ENCODE measurements at regions not wholly inside any gene's neighbourhood (a gene's known extent, or its start where the extent isn't known, plus 50 kb on each side); places are given as distances from the start of the nearest gene placed in this dataset.

- no peak overlapping the region for H3K9ac ChIP-seq (ENCODE audit: low read length)
- H3K27ac ChIP-seq (ENCODE audit: low read depth, low read length): no peak overlapping the region
- no peaks in the 10 kb centered on the region for H3K36me3 ChIP-seq (ENCODE audit: insufficient read depth, low read length)
- H3K9me3 ChIP-seq (ENCODE audit: low read length): no peaks in the 10 kb centered on the region
- peaks cover 4% of the 10 kb centered on the region for H3K4me1 ChIP-seq (ENCODE audit: insufficient read depth, low read length)
- H3K4me3 ChIP-seq (ENCODE audit: low read depth in 1 of 2, low read length in 2 of 2): no peak overlapping the region
- H3K27me3 ChIP-seq (ENCODE audit: control insufficient read depth in 1 of 2, insufficient read depth in 2 of 2, low read length in 2 of 2): no peaks in the 10 kb centered on the region
These were observed 64.3 kb upstream of the ZNF32 start for GRCh38 chr10:43712821-43713584.

DNA sequence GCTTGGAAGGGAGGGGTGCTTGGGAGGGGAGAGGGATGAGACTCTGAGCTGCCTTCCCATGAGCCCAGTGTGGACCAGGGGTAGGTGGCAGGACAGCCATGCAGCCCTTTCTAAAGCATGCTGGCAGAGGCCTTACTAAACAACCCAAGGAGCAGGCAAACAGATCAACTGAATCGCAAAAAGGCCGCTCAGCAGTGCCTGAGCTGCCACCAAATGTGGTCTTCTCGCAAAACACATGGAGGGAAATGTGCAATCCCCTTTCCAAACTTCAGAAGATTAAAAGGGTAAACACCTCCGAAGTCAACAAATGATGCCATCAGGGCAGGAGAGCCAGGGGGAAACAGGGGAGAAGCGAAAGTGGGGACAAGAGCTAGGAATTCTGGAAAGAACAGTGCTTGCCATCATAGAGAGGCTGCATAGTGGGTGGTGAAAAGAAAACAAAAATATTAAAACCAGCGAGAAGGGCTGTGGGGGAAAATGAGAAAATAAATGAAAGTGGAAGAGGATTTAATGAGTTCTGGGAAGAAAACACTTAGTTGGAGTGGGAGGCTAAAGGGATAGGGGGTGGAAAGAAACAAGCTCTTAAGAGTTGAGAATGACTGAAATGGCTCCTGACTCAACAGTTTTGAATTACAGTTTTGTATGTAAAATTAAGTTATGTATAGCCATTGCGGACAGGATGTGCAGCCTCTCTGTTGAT lies 62.2 kb upstream of the ZNF32 start:
- H3K4me3 ChIP-seq (ENCODE audit: low read depth in 1 of 2, low read length in 2 of 2): no peak overlapping the region
- no peaks in the 10 kb centered on the region for H3K27me3 ChIP-seq (ENCODE audit: control insufficient read depth in 1 of 2, insufficient read depth in 2 of 2, low read length in 2 of 2)
- H3K36me3 ChIP-seq (ENCODE audit: insufficient read depth, low read length): no peaks in the 10 kb centered on the region
- peaks cover 4% of the 10 kb centered on the region for H3K4me1 ChIP-seq (ENCODE audit: insufficient read depth, low read length)
- no peak overlapping the region for H3K9ac ChIP-seq (ENCODE audit: low read length)
- H3K27ac ChIP-seq (ENCODE audit: low read depth, low read length): no peak overlapping the region
- no peaks in the 10 kb centered on the region for H3K9me3 ChIP-seq (ENCODE audit: low read length)

GRCh38 chr10:43708262-43708661 lies 59.6 kb upstream of the ZNF32 start:
- no peaks in the 10 kb centered on the region for H3K9me3 ChIP-seq (ENCODE audit: low read length)
- H3K27ac ChIP-seq (ENCODE audit: low read depth, low read length): no peak overlapping the region
- peaks cover 4% of the 10 kb centered on the region for H3K4me1 ChIP-seq (ENCODE audit: insufficient read depth, low read length)
- H3K36me3 ChIP-seq (ENCODE audit: insufficient read depth, low read length): no peaks in the 10 kb centered on the region
- H3K27me3 ChIP-seq (ENCODE audit: control insufficient read depth in 1 of 2, insufficient read depth in 2 of 2, low read length in 2 of 2): no peaks in the 10 kb centered on the region
- no peak overlapping the region for H3K9ac ChIP-seq (ENCODE audit: low read length)
- H3K4me3 ChIP-seq (ENCODE audit: low read depth in 1 of 2, low read length in 2 of 2): no peak overlapping the region

DNA sequence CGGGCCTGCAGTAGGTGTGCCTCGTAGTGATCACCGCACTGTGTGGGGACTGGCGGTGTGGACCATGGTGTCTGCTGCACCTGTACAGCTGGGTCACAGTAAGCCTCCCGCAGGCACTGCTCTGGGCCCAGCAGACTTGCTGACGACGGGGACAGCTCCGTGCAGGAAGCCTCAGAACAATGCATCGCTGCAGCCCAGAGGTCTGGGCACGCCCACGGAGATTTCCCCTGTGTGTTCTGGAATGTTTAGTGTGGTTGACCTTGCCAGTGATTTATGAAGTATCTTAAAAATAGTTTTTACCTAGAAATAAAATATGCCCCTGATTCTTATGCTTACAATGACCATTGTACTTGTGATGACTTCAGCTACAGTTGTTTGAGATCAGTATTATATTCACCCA lies 59.1 kb upstream of the ZNF32 start:
- H3K27ac ChIP-seq (ENCODE audit: low read depth, low read length): no peak overlapping the region
- peaks cover 4% of the 10 kb centered on the region for H3K4me1 ChIP-seq (ENCODE audit: insufficient read depth, low read length)

DNA sequence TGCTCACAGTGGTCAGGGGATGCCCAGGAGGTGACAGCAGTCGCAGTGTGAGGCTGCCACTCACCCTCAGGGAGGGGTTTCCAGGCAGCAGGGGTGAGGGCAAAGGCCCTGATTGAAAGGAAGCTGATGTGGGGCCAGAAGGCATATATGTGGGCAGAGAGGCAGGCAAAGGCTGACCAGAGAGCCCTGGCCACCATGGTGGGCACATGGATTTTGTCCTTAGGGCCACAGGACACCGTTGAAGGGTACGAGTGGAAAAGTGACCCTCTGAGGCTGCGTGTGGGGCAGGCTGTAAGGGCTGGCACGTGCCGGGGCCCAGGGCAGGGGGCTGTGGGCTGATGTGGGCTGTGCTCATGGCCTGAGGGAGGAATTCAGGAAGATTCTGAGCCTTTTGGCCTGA lies 57.5 kb upstream of the ZNF32 start:
- Histone ChIP-seq H3K4me3 (ENCODE audit: low read depth in 1 of 2, low read length in 2 of 2) (no peak overlapping the region), H3K36me3 (ENCODE audit: insufficient read depth, low read length) (no peaks in the 10 kb centered on the region), H3K9ac (ENCODE audit: low read length) (no peak overlapping the region), H3K27ac (ENCODE audit: low read depth, low read length) (no peak overlapping the region), H3K27me3 (ENCODE audit: control insufficient read depth in 1 of 2, insufficient read depth in 2 of 2, low read length in 2 of 2) (no peaks in the 10 kb centered on the region), H3K4me1 (ENCODE audit: insufficient read depth, low read length) (peaks cover 4% of the 10 kb centered on the region), H3K9me3 (ENCODE audit: low read length) (no peaks in the 10 kb centered on the region)

More for the DNA sequence above, 59.1 kb upstream of the ZNF32 start:
- H3K27me3 ChIP-seq (ENCODE audit: control insufficient read depth in 1 of 2, insufficient read depth in 2 of 2, low read length in 2 of 2): no peaks in the 10 kb centered on the region
- H3K4me3 ChIP-seq (ENCODE audit: low read depth in 1 of 2, low read length in 2 of 2): no peak overlapping the region
- H3K9me3 ChIP-seq (ENCODE audit: low read length): no peaks in the 10 kb centered on the region
- H3K36me3 ChIP-seq (ENCODE audit: insufficient read depth, low read length): no peaks in the 10 kb centered on the region
- no peak overlapping the region for H3K9ac ChIP-seq (ENCODE audit: low read length)

- no peak overlapping the region for H3K9ac ChIP-seq (ENCODE audit: low read length)
- no peaks in the 10 kb centered on the region for H3K36me3 ChIP-seq (ENCODE audit: insufficient read depth, low read length)
- no peaks in the 10 kb centered on the region for H3K27me3 ChIP-seq (ENCODE audit: control insufficient read depth in 1 of 2, insufficient read depth in 2 of 2, low read length in 2 of 2)
- H3K27ac ChIP-seq (ENCODE audit: low read depth, low read length): no peak overlapping the region
- no peak overlapping the region for H3K4me3 ChIP-seq (ENCODE audit: low read depth in 1 of 2, low read length in 2 of 2)
- H3K9me3 ChIP-seq (ENCODE audit: low read length): no peaks in the 10 kb centered on the region
- peaks cover under 1% of the 10 kb centered on the region for H3K4me1 ChIP-seq (ENCODE audit: insufficient read depth, low read length)
These were observed 54.6 kb upstream of the ZNF32 start for GRCh38 chr10:43703286-43703685.

- H3K4me3 ChIP-seq (ENCODE audit: low read depth in 1 of 2, low read length in 2 of 2): no peak overlapping the region
- no peaks in the 10 kb centered on the region for H3K4me1 ChIP-seq (ENCODE audit: insufficient read depth, low read length)
- no peaks in the 10 kb centered on the region for H3K9me3 ChIP-seq (ENCODE audit: low read length)
- H3K27ac ChIP-seq (ENCODE audit: low read depth, low read length): no peak overlapping the region
- no peaks in the 10 kb centered on the region for H3K36me3 ChIP-seq (ENCODE audit: insufficient read depth, low read length)
- no peak overlapping the region for H3K9ac ChIP-seq (ENCODE audit: low read length)
- H3K27me3 ChIP-seq (ENCODE audit: control insufficient read depth in 1 of 2, insufficient read depth in 2 of 2, low read length in 2 of 2): no peaks in the 10 kb centered on the region
These were observed 54.2 kb upstream of the ZNF32 start for GRCh38 chr10:43702936-43703281.

GRCh38 chr10:43702213-43702935 lies 53.7 kb upstream of the ZNF32 start:
- no peaks in the 10 kb centered on the region for H3K27me3 ChIP-seq (ENCODE audit: control insufficient read depth in 1 of 2, insufficient read depth in 2 of 2, low read length in 2 of 2)
- no peak overlapping the region for H3K27ac ChIP-seq (ENCODE audit: low read depth, low read length)
- H3K36me3 ChIP-seq (ENCODE audit: insufficient read depth, low read length): no peaks in the 10 kb centered on the region
- no peak overlapping the region for H3K9ac ChIP-seq (ENCODE audit: low read length)
- H3K4me3 ChIP-seq (ENCODE audit: low read depth in 1 of 2, low read length in 2 of 2): no peak overlapping the region
- no peaks in the 10 kb centered on the region for H3K9me3 ChIP-seq (ENCODE audit: low read length)
- no peaks in the 10 kb centered on the region for H3K4me1 ChIP-seq (ENCODE audit: insufficient read depth, low read length)

DNA sequence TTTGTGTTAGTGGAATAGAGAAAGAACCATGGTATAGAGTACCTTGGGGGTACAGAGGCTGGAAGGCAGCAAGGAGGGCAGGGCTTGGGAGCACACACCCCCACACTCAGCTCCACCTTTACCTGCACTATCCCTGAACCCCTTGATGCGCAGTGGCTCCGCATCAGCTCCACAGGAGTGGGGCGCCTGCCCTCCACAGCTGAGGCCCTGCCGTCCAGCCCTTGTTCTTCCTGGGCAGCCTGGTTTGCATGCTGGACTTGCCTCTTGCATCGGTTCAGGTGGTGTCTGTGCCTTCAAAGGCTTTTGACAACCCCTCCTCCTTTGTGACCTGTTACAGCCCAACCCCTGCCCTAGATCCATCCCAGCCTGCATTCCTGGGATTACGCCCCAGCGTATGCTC lies 52.6 kb upstream of the ZNF32 start:
- Histone ChIP-seq H3K9me3 (ENCODE audit: low read length) (no peaks in the 10 kb centered on the region), H3K27me3 (ENCODE audit: control insufficient read depth in 1 of 2, insufficient read depth in 2 of 2, low read length in 2 of 2) (no peaks in the 10 kb centered on the region), H3K4me1 (ENCODE audit: insufficient read depth, low read length) (no peaks in the 10 kb centered on the region), H3K9ac (ENCODE audit: low read length) (no peak overlapping the region), H3K4me3 (ENCODE audit: low read depth in 1 of 2, low read length in 2 of 2) (no peak overlapping the region), H3K27ac (ENCODE audit: low read depth, low read length) (no peak overlapping the region), H3K36me3 (ENCODE audit: insufficient read depth, low read length) (no peaks in the 10 kb centered on the region)

- Histone ChIP-seq H3K4me1 (ENCODE audit: insufficient read depth, low read length) (no peaks in the 10 kb centered on the region), H3K9me3 (ENCODE audit: low read length) (no peaks in the 10 kb centered on the region), H3K36me3 (ENCODE audit: insufficient read depth, low read length) (no peaks in the 10 kb centered on the region), H3K9ac (ENCODE audit: low read length) (no peak overlapping the region), H3K27ac (ENCODE audit: low read depth, low read length) (no peak overlapping the region), H3K4me3 (ENCODE audit: low read depth in 1 of 2, low read length in 2 of 2) (no peak overlapping the region), H3K27me3 (ENCODE audit: control insufficient read depth in 1 of 2, insufficient read depth in 2 of 2, low read length in 2 of 2) (no peaks in the 10 kb centered on the region)
These were observed 51.6 kb upstream of the ZNF32 start for GRCh38 chr10:43700306-43700705.

GRCh38 chr10:43699516-43699915 lies 50.8 kb upstream of the ZNF32 start:
- H3K9me3 ChIP-seq (ENCODE audit: low read length): no peaks in the 10 kb centered on the region
- no peaks in the 10 kb centered on the region for H3K36me3 ChIP-seq (ENCODE audit: insufficient read depth, low read length)
- no peak overlapping the region for H3K9ac ChIP-seq (ENCODE audit: low read length)
- H3K27ac ChIP-seq (ENCODE audit: low read depth, low read length): no peak overlapping the region
- no peaks in the 10 kb centered on the region for H3K27me3 ChIP-seq (ENCODE audit: control insufficient read depth in 1 of 2, insufficient read depth in 2 of 2, low read length in 2 of 2)
- no peak overlapping the region for H3K4me3 ChIP-seq (ENCODE audit: low read depth in 1 of 2, low read length in 2 of 2)
- no peaks in the 10 kb centered on the region for H3K4me1 ChIP-seq (ENCODE audit: insufficient read depth, low read length)
